Loucy (cell line): ENCODE measurements at regions not wholly inside any gene's neighbourhood (a gene's known extent, or its start where the extent isn't known, plus 50 kb on each side); places are given as distances from the start of the nearest gene placed in this dataset.

ENCODE experiments used
- CTCF ChIP-seq: fragments of 200-600 bp; sonication (generic); conservative IDR thresholded peaks from 2 replicates; pipeline ENCODE4 v1.5.1; 2014; ENCODE audit warnings: mild to moderate bottlenecking, antibody characterized with exemption, low read length
- EZH2phosphoT487 ChIP-seq: fragments of 200-600 bp; IDR thresholded peaks from 2 replicates; pipeline ENCODE4 v1.6.1; 2018; ENCODE audit warnings: antibody characterized with exemption, mild to moderate bottlenecking, moderate library complexity, borderline replicate concordance

- TF ChIP-seq CTCF (no peak), EZH2phosphoT487 (no peak)
Measured at GRCh38 chrX:15942307-15942706, 87.7 kb upstream of the AP1S2 start.
